ENCODE measurements at regions not wholly inside any gene's neighbourhood (a gene's known extent, or its start where the extent isn't known, plus 50 kb on each side); places are given as distances from the start of the nearest gene placed in this dataset.
"Not testable (repeated sequence)": the region's sequence is repeated elsewhere in the genome, so short reads cannot be mapped to it uniquely, and the experiment has no call there.

DNA sequence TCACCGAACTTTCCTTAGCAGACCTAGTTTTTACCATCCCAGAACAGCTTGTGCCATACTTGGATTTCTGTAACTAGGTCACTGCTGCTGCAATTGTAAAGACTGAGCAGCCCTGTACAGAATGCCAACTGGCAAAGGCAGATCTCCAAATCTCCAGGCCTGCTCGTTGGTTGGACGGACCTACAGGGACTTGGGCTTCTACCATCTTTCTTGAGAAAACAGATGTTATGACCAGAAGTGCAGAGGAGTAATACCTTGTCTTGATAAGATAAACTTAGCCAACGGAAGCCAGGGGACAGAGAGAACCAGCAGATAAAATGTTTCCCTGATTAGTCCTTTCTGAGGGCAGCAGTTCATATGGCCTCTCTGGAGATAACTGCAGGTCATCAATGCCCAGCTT, 304.1 kb downstream of the RFPL4B start:
- no peak for DNase-seq (ENCODE audit: low spot score)

- DNase-seq (ENCODE audit: low spot score) = no peak
Measured at GRCh38 chr6:112659912-112660311, 312.8 kb downstream of the RFPL4B start.

- DNase-seq (ENCODE audit: low spot score) = no peak
Measured at GRCh38 chr6:112660626-112661025, 313.5 kb downstream of the RFPL4B start.

DNA sequence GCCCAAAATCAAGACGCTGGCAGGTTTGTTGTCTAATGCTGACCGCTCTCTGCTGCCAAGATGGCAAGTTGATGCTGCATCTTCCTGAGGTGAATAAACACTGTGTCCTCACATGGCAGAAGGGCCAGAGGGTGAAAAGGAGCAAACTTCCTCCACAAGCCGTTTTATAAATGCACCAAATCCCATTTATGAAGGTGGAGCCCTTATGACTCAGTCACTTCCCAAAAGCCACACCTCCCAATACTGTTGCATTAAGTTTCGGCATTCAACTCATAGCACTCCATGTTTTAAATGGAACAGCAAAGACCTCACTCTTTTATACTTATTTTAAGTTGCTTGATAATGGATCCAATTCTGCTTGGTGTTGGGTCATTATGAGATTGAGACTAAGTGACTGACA, 316.6 kb downstream of the RFPL4B start:
- DNase-seq (ENCODE audit: low spot score) = no peak

DNA sequence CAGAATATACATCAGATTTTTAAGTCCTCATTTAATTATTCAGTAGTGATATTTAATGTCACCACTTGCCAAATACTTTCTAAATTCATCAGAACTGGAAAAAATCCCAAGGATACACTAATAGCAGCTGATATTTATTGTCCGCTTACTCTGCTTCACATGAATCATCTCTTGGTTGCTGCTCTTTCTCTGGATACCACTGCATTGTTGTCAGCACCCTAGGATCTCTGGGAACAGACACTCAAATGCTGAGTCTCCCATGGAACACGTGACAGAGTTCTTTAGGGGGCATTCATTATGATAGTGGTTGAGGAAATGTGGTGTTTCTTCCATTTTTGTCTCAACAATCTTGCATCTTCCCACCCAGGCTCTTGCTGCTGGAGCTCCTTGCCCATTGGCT, 318.0 kb downstream of the RFPL4B start:
- no peak for DNase-seq (ENCODE audit: low spot score)

DNA sequence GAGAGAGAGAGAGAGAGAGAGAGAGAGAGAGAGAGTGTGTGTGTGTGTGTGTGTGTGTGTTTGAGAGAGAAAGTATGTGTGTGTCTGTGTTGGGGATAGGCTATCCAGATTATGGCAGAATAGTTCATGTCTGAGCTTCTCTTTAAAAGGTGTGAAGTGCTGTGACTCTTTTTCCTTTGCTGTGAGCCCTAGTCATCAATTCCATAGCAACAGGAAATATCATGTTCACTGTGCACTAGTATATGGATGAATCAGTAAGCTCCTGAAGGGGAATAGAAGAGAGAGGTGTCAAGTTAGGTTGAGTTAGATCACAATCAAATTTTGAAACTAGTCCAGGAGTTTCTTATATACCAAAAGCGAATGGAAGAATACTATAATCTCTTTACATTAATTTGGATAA, 318.7 kb downstream of the RFPL4B start:
- no peak for DNase-seq (ENCODE audit: low spot score)

- no peak for DNase-seq (ENCODE audit: low spot score)
Measured at GRCh38 chr6:112667427-112667826, 320.3 kb downstream of the RFPL4B start.

- no peak for DNase-seq (ENCODE audit: low spot score)
Measured at GRCh38 chr6:112680091-112680490, 333.0 kb downstream of the RFPL4B start.

GRCh38 chr6:112682071-112682470, 334.9 kb downstream of the RFPL4B start:
- no peak for DNase-seq (ENCODE audit: low spot score)

DNA sequence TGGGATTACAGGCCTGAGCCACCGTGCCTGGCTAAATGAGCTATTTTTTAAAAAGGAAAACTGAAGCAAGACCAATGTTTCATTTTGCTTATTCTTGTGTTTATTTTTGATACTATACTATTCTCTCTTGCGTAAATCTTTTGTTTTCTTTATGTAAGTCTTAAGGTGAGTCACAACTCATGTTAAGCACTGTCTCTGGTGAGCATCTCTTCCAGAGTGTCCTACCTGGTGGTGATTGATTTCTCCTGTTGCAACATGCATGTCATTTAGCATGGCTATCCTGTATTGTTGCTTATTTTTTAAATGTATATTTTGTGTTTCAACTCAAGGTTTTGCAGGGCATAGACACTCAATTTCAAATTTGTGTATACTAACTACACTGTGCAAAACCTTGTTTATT, 336.0 kb downstream of the RFPL4B start:
- no peak for DNase-seq (ENCODE audit: low spot score)

DNA sequence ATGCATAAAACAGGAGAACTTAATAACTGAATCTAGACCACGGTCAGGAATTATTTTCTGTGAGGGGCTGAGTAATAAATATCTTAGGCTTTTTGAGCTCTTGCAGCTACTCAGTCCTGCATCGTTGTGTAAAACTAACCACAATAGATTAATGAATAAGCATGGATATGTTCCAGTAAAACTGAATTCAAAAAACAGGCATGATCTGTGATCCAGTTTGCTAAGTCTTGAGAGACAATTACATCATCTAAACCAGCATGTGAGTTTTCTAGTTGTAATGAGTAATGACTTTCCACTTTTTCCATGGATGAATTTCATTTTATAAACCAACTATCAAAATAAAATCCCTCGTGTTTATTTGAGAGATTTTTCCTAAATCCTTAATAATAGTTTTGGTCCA, 336.8 kb downstream of the RFPL4B start:
- no peak for DNase-seq (ENCODE audit: low spot score)

GRCh38 chr6:112685521-112686220, 338.5 kb downstream of the RFPL4B start:
- not testable (repeated sequence) for DNase-seq (ENCODE audit: low spot score)

GRCh38 chr6:112688487-112689165, 341.5 kb downstream of the RFPL4B start:
- DNase-seq (ENCODE audit: low spot score) = not testable (repeated sequence)

DNA sequence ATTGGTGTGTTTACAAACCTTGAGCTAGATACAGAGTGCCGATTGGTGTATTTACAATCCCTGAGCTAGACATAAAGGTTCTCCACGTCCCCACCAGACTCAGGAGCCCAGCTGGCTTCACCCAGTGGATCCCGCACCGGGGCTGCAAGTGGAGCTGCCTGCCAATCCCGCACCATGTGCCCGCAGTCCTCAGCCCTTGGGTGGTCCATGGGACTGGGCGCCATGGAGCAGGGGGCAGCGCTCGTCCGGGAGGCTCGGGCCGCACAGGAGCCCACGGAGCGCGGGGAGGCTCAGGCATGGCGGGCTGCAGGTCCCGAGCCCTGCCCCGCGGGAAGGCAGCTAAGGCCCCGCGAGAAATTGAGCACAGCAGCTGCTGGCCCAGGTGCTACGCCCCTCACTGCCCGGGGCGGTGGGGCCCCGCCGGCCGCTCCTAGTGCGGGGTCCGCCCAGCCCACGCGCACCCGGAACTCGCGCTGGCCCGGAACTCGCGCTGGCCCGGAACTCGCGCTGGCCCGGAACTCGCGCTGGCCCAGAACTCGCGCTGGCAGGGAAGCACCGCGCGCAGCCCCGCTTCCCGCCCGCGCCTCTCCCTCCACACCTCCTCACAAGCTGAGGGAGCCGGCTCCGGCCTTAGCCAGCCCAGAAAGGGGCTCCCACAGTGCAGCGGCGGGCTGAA, 342.2 kb downstream of the RFPL4B start:
- not testable (repeated sequence) for DNase-seq (ENCODE audit: low spot score)

- no peak for DNase-seq (ENCODE audit: low spot score)
Measured at GRCh38 chr6:112690497-112691202, 343.5 kb downstream of the RFPL4B start.

DNA sequence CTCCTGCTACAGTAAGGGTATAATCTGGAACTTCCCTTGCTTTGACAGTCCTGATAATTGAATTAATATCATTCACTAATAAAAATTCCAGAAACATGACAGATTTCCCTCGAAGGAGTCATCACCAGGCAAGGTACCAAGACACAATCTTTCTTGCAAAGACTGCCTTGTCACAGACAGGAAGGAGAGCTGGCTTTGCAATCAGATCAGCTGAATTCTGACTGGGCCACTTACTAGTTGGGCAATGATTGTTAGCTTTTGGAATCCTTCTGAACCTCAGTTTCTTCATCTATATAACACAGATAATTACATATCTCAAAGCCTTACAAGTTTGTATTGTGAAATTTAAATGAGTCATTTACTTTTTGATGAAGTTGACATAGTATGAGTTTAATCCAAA, 344.2 kb downstream of the RFPL4B start:
- no peak for DNase-seq (ENCODE audit: low spot score)

- DNase-seq (ENCODE audit: low spot score) = no peak
Measured at GRCh38 chr6:112695001-112695400, 347.9 kb downstream of the RFPL4B start.

GRCh38 chr6:112697265-112697664, 350.1 kb downstream of the RFPL4B start:
- no peak for DNase-seq (ENCODE audit: low spot score)

DNA sequence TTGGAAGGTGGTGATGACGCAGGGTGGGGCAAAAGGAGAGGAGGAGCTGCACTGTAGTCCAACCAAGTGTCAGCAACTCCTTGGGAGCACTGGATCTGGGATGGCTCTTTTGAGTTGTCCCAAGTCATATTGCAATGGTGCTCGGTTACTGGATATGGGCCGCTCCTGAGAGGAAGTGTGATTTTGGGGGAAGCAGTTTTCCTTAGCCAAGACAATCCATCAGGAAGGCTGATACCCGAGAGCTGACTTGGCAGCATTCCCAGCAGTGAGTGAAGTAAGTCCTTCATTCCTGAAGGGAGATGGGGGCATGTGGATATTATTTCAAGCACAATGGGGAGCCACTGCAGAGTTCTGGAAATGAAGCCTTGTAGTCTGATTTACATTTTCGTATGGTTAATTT, 354.1 kb downstream of the RFPL4B start:
- no peak for DNase-seq (ENCODE audit: low spot score)

DNA sequence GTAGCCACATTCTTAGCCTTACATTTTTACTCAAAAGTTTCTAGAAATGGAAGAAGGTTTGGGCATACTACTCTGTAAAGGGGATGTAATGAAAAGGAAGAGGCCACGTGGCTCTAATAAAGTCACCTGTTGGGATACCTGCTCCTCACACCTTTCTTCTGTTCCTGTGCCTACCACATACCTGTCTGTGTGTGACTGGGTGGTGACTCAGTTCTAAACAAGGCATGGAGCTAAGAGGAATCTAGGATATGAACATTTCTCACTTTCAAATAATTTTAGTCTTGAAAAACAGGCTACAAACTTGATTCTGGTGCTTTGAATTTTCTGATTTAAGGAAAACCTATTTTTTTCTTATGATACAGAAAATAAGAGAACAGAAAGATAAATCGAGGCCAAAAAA, 363.6 kb downstream of the RFPL4B start:
- no peak for DNase-seq (ENCODE audit: low spot score)

GRCh38 chr6:112713402-112713801, 366.3 kb downstream of the RFPL4B start:
- DNase-seq (ENCODE audit: low spot score) = no peak

DNA sequence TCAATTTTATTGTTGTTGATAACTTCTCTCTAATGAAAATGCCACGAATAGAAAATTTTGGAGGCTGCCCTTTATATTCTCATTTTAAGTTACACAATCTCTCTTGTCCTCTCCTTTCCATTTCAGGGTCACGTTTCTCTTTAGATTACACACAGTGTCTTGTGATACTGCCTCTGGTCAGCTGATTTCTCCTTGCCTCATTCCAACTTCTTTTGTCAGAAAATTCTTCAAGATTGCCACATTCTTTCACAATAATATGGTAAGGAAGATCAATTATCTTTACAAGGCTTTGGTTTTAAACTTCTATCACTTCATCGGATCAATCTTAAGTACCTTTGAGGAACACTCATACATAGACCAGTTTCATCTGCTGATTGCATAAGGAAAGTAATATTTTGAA, 370.3 kb downstream of the RFPL4B start:
- no peak for DNase-seq (ENCODE audit: low spot score)

DNA sequence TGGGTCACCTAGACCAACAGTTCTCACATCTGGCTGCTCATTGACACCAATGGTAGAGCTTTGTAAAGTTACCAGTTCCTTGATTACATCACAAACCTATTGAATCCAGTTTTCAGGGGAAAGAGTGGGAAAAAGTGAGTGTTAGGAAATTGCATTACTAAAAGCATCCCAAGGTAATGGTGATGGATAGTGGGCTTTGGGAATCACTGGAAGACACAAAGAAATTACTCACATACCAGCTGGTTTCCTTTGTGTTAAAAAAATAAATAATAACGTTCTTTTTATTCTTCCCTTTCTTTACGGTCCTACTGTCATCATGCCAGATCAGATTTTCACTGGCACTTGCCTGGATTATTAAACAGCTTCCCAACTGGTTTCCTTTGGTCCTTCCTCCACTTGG, 370.7 kb downstream of the RFPL4B start:
- no peak for DNase-seq (ENCODE audit: low spot score)

All from activated CD4-positive, alpha-beta T cell treated with anti-CD3 and anti-CD28 coated beads, Interleukin-2, Interleukin-4, amounts not matched to agents 100 ng/mL and 50 ng/mL, durations not matched to agents 16 hours and 8 hours (primary cell).